Thyroid gland (tissue), 4 donors: ENCODE measurements at regions not wholly inside any gene's neighbourhood (a gene's known extent, or its start where the extent isn't known, plus 50 kb on each side); places are given as distances from the start of the nearest gene placed in this dataset.

Experiments
- DNase-seq, 2 donors: peaks; one replicate each; pipeline ENCODE4 v3.0.0-alpha.2; 2019
- H3K27ac ChIP-seq, 3 donors: fragments of 200-600 bp; sonication (generic); 1 replicate in 2 of 3; 2 replicates in 1 of 3; pipeline ENCODE4 v1.5.1; 2016 to 2019; ENCODE audit warnings: mild to moderate bottlenecking in 1 of 3, moderate library complexity in 1 of 3
- H3K27me3 ChIP-seq: fragments of 200-600 bp; sonication (generic); one replicate; pipeline ENCODE4 v1.5.1; 2019
- H3K36me3 ChIP-seq, 2 donors: fragments of 200-600 bp; sonication (generic); one replicate each; pipeline ENCODE4 v1.5.1; 2016 to 2019
- H3K4me1 ChIP-seq, 2 donors: fragments of 200-600 bp; sonication (generic); one replicate each; pipeline ENCODE4 v1.5.1; 2017 to 2019
- H3K4me3 ChIP-seq, 3 donors: fragments of 200-600 bp; sonication (generic); replicated peaks in 1 of 3; 1 replicate in 2 of 3; 2 replicates in 1 of 3; pipeline ENCODE4 v1.5.1; 2016; ENCODE audit warnings: mild to moderate bottlenecking in 1 of 3
- H3K9me3 ChIP-seq: fragments of 200-600 bp; sonication (generic); one replicate; pipeline ENCODE4 v1.5.1; 2017
- CTCF ChIP-seq, 6 experiments: fragments of 200-600 bp in 3 of 6; fragments of 450-650 bp in 3 of 6; sonication (generic) in 3 of 6; IDR thresholded peaks; one replicate each; pipeline ENCODE4 v1.5.1; 2016 to 2019; ENCODE audit warnings: antibody characterized with exemption in 6 of 6, mild to moderate bottlenecking in 2 of 6, inconsistent platforms in 1 of 6, moderate library complexity in 1 of 6
- POLR2A ChIP-seq, 2 donors: fragments of 450-650 bp; IDR thresholded peaks; one replicate each; pipeline ENCODE4 v1.6.1; 2017; ENCODE audit warnings: antibody characterized with exemption in 2 of 2, mild to moderate bottlenecking in 2 of 2, moderate library complexity in 1 of 2
- WGBS, 2 donors: methylation state at CpG; one replicate each; pipeline ENCODE4 v1.1.5; 2017; 5-methylcytosine and 5-hydroxymethylcytosine counted together
- intact Hi-C: fragments of 100-400 bp; cut with DNase I; formaldehyde crosslinking; loops from one replicate; pipeline ENCODE4 v1.15.1; 2023

DNA sequence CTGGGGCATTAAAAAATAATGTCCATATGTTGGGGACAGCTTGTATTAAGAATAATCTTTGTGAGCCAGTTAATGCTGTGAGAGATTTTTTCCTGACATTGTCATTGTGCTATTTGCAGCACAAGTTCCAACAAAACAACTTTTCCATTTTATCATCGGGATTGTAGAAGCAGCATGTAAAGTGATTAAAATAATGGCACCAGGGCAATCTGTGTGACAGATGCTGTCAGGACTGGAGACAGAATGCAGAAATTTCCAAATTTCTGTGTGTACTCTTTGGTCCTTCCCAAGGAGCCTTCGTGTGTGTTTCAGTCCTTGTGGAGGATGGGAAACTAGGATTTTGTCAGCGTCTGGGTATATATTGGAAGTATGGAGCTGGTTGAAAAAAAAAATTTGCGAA is 101.5 kb upstream of the LIMCH1 start:
- intact Hi-C loops, result loop anchor here (10.0 kb wide), 1 partner anchor 72 kb away; no protein-coding TSS in a partner anchor
- Histone ChIP-seq H3K27me3 (no peaks in the 10 kb centered on the region), H3K9me3 (no peaks in the 10 kb centered on the region), H3K4me3 (no peak overlapping the region), H3K27ac (peak overlapping the region in 1 of 3 donors; percentile 20), H3K4me1 (peaks cover 50 to 63% of the 10 kb centered on the region in 2 donors), H3K36me3 (no peaks in the 10 kb centered on the region)
- no peak for DNase-seq
- 85 to 87% methylated on average over 4 of the region's 4 CpGs for WGBS, 2 donors
- TF ChIP-seq CTCF (IDR thresholded peaks at IDR 0.05) (no peak), POLR2A (IDR thresholded peaks at IDR 0.05) (no peak)

GRCh38 chr4:41437111-41437536 is 100.8 kb upstream of the LIMCH1 start:
- no peak for TF ChIP-seq CTCF (IDR thresholded peaks at IDR 0.05)
- TF ChIP-seq POLR2A (IDR thresholded peaks at IDR 0.05), result no peak
- WGBS, 2 donors, result 59 to 70% methylated on average over 2 of the region's 2 CpGs
- Histone ChIP-seq H3K36me3 (no peaks in the 10 kb centered on the region), H3K27me3 (no peaks in the 10 kb centered on the region), H3K4me3 (no peak overlapping the region), H3K4me1 (peaks cover 43 to 56% of the 10 kb centered on the region in 2 donors), H3K27ac (peak overlapping the region in 2 of 3 donors; percentile 20 to 44), H3K9me3 (no peaks in the 10 kb centered on the region)
- DNase-seq, result no peak
- intact Hi-C loops, result loop anchor here (10.0 kb wide), 1 partner anchor 72 kb away; no protein-coding TSS in a partner anchor

DNA sequence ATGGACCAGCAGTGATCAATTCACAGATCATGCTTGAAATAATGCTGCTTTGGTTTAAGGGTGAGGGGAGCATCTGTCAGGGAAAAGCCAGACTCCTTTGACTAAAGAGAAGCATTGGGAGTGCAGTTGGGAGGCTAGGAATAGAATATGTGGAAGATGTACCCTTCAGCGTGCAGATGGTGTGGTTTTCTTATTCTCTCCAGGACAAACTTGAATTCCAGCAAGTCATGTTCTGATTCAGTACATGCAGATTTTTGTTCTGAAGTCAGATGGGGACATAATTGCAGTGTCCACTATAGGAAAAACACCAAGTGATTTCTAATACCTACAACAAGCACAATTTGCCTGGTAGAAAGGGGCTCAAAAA is 99.0 kb upstream of the LIMCH1 start:
- H3K27me3 ChIP-seq, result no peaks in the 10 kb centered on the region
- H3K9me3 ChIP-seq, result no peaks in the 10 kb centered on the region
- DNase-seq, result no peak
- TF ChIP-seq POLR2A (IDR thresholded peaks at IDR 0.05) (no peak), CTCF (IDR thresholded peaks at IDR 0.05) (no peak)
- no peak overlapping the region for H3K4me3 ChIP-seq
- 90 to 93% methylated on average over 1 of the region's 1 CpG for WGBS, 2 donors
- intact Hi-C loops, result loop anchor here (10.0 kb wide), 1 partner anchor 74 kb away; no protein-coding TSS in a partner anchor
- H3K4me1 ChIP-seq, result peaks cover 38 to 55% of the 10 kb centered on the region in 2 donors
- H3K36me3 ChIP-seq, result no peaks in the 10 kb centered on the region
- peak overlapping the region in 1 of 3 donors; percentile 4 for H3K27ac ChIP-seq

DNA sequence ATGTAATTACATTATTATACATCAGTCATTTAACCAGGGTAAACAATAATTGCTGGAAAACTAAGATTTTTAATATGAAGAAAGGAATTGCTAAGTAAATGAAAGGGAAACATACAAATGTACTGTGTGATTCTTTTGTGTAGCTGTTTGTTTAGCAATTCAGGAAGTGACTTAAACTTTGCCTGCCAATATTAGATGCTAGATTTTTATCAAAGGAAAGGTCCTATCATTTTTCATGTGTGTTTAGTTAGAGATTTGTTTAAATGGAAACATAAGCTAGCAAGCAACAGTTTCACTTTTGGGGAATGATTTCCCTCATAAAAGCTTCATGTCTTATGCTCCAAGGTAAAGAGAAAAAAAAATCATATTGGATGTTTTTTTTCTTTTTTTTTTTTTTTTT is 95.1 kb upstream of the LIMCH1 start:
- Histone ChIP-seq H3K27ac (no peak overlapping the region), H3K4me1 (peaks cover 36 to 39% of the 10 kb centered on the region in 2 donors), H3K27me3 (no peaks in the 10 kb centered on the region), H3K36me3 (no peaks in the 10 kb centered on the region), H3K9me3 (no peaks in the 10 kb centered on the region), H3K4me3 (no peak overlapping the region)
- intact Hi-C loops, result no loop called here
- TF ChIP-seq CTCF (IDR thresholded peaks at IDR 0.05) (no peak), POLR2A (IDR thresholded peaks at IDR 0.05) (no peak)
- DNase-seq, result no peak

GRCh38 chr4:41443340-41444079 is 94.4 kb upstream of the LIMCH1 start:
- 79 to 80% methylated on average over 5 of the region's 5 CpGs for WGBS, 2 donors
- Histone ChIP-seq H3K4me3 (no peak overlapping the region), H3K36me3 (no peaks in the 10 kb centered on the region), H3K4me1 (peaks cover 30 to 32% of the 10 kb centered on the region in 2 donors), H3K9me3 (no peaks in the 10 kb centered on the region), H3K27ac (no peak overlapping the region), H3K27me3 (no peaks in the 10 kb centered on the region)
- DNase-seq, result no peak
- no peak for TF ChIP-seq POLR2A (IDR thresholded peaks at IDR 0.05)
- no peak for TF ChIP-seq CTCF (IDR thresholded peaks at IDR 0.05)
- intact Hi-C loops, result no loop called here
